ENCODE measurements at regions not wholly inside any gene's neighbourhood (a gene's known extent, or its start where the extent isn't known, plus 50 kb on each side); places are given as distances from the start of the nearest gene placed in this dataset.

DNA sequence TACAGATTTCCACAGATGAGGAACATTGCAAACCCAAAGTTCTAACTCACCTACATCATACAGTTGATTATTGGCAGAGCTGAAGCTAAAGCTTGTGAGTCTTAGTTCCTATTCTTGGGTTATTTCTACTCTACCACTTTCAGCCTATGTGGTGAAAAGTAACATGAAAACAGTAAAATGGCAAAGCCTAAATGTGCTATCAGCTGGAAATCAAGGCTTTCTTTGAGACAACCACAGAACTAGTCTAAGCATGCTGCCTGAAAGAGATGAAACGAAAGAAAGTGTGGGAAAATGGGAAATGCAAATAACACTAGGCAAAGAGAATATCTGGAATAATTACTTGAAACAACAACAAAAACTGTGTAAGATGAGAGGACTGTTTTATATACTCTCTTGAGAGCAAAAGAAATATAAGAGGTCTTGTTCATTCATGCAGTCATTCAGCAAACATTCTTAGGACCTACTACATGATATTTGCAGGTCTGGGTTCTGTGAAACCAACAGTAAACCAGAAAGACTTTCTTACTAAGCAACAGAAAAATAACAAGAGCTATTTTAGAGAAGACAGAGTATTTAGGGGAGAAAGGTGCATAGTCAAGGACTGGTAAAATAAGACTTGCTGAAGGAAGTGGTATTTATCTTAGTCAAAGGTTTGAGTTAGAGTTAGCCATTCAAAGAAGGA is 437.1 kb downstream of the HTR7 start:
- ATAC-seq (ENCODE audit: low FRiP score) (no peak), DNase-seq (no peak)
- intact Hi-C loops (cut with DNase I): no loop called here
- Histone ChIP-seq H3K9me3 (ENCODE audit: control insufficient read depth, low read length) (no peaks in the 10 kb centered on the region), H3K4me1 (ENCODE audit: control insufficient read depth in 1 of 2, insufficient read depth in 2 of 2, low read length in 2 of 2) (no peaks in the 10 kb centered on the region), H3K36me3 (ENCODE audit: control insufficient read depth in 1 of 2, insufficient read depth in 2 of 2, low read length in 1 of 2) (no peaks in the 10 kb centered on the region), H3K4me3 (ENCODE audit: low read length in 2 of 2) (no peak overlapping the region), H3K27ac (ENCODE audit: low read depth in 1 of 2, low read length in 2 of 2) (no peak overlapping the region), H3K27me3 (ENCODE audit: control insufficient read depth in 1 of 2, insufficient read depth in 2 of 2, low read length in 1 of 2) (no peaks in the 10 kb centered on the region)
- WGBS, 2 donors: 74 to 75% methylated on average over 1 of the region's 1 CpG

DNA sequence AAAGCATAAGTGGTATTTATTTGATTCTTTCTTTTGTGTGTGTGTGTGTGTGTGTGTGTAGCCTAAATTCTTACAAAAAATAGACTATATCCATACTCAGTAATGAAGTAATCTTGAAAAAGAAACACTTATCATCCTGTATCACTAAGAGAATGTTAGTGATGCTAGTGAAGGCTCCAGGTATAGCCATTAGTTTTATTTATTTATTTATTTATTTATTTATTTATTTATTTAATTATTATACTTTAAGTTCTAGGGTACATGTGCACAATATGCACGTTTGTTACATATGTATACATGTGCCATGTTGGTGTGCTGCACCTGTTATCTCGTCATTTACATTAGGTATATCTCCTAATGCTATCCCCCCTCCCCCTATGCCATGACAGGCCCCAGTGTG is 436.0 kb downstream of the HTR7 start:
- WGBS, 2 donors: 93 to 94% methylated on average over 2 of the region's 2 CpGs
- ATAC-seq (ENCODE audit: low FRiP score) (no peak), DNase-seq (no peak)
- Histone ChIP-seq H3K36me3 (ENCODE audit: control insufficient read depth in 1 of 2, insufficient read depth in 2 of 2, low read length in 1 of 2) (no peaks in the 10 kb centered on the region), H3K4me1 (ENCODE audit: control insufficient read depth in 1 of 2, insufficient read depth in 2 of 2, low read length in 2 of 2) (no peaks in the 10 kb centered on the region), H3K27me3 (ENCODE audit: control insufficient read depth in 1 of 2, insufficient read depth in 2 of 2, low read length in 1 of 2) (no peaks in the 10 kb centered on the region), H3K27ac (ENCODE audit: low read depth in 1 of 2, low read length in 2 of 2) (no peak overlapping the region), H3K9me3 (ENCODE audit: control insufficient read depth, low read length) (no peaks in the 10 kb centered on the region), H3K4me3 (ENCODE audit: low read length in 2 of 2) (no peak overlapping the region)
- intact Hi-C loops (cut with DNase I): no loop called here

DNA sequence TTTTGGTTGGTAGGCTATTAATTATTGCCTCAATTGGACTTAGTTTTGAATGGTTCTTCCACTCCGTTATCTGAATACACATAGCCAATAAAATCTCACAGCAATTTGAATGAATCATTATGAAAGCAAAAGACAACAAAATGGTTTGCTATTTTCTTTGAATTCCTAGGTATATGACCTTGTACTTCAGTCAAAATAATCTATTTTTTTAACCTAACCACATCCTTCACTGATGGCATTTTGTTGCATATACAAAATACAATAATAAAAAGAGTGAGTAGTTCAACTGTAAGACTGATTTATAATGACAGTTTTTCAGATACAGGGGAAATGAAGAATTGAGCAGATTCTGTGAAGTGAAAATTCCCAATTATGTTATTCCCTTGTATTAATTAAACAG is 433.1 kb downstream of the HTR7 start:
- no peaks in the 10 kb centered on the region for H3K4me1 ChIP-seq (ENCODE audit: control insufficient read depth in 1 of 2, insufficient read depth in 2 of 2, low read length in 2 of 2)
- no peak overlapping the region for H3K27ac ChIP-seq (ENCODE audit: low read depth in 1 of 2, low read length in 2 of 2)
- DNase-seq: no peak
- no peaks in the 10 kb centered on the region for H3K9me3 ChIP-seq (ENCODE audit: control insufficient read depth, low read length)
- no peak overlapping the region for H3K4me3 ChIP-seq (ENCODE audit: low read length in 2 of 2)
- H3K27me3 ChIP-seq (ENCODE audit: control insufficient read depth in 1 of 2, insufficient read depth in 2 of 2, low read length in 1 of 2): peaks cover 0 to 1% of the 10 kb centered on the region in 2 donors
- 71 to 77% methylated on average over 1 of the region's 1 CpG for WGBS, 2 donors
- intact Hi-C loops (cut with DNase I): no loop called here
- ATAC-seq (ENCODE audit: low FRiP score): no peak
- no peaks in the 10 kb centered on the region for H3K36me3 ChIP-seq (ENCODE audit: control insufficient read depth in 1 of 2, insufficient read depth in 2 of 2, low read length in 1 of 2)

DNA sequence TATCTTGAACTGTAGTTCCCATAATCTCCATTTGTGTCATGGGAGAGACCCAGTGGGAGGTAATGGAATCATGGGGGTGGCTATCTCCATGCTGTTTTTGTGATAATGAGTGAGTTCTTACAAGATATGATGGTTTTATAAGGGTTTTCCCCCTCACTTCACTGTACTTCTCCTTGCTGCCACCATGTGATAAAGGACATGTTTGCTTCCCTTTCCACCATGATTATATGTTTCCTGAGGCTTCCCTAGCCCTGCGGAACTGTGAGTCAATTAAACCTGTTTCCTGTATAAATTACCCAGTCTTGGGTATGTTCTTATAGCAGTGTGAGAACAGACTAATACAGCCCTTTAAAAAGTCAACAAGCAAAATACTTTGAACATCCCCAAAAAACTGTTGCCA is 427.7 kb downstream of the HTR7 start:
- WGBS, 2 donors: 58 to 68% methylated on average over 1 of the region's 1 CpG
- peaks cover 0 to 1% of the 10 kb centered on the region in 2 donors for H3K27me3 ChIP-seq (ENCODE audit: control insufficient read depth in 1 of 2, insufficient read depth in 2 of 2, low read length in 1 of 2)
- no peak overlapping the region for H3K27ac ChIP-seq (ENCODE audit: low read depth in 1 of 2, low read length in 2 of 2)
- DNase-seq (no peak), ATAC-seq (ENCODE audit: low FRiP score) (no peak)
- intact Hi-C loops (cut with DNase I): no loop called here
- no peaks in the 10 kb centered on the region for H3K9me3 ChIP-seq (ENCODE audit: control insufficient read depth, low read length)
- H3K4me1 ChIP-seq (ENCODE audit: control insufficient read depth in 1 of 2, insufficient read depth in 2 of 2, low read length in 2 of 2): no peaks in the 10 kb centered on the region
- H3K4me3 ChIP-seq (ENCODE audit: low read length in 2 of 2): no peak overlapping the region
- no peaks in the 10 kb centered on the region for H3K36me3 ChIP-seq (ENCODE audit: control insufficient read depth in 1 of 2, insufficient read depth in 2 of 2, low read length in 1 of 2)

DNA sequence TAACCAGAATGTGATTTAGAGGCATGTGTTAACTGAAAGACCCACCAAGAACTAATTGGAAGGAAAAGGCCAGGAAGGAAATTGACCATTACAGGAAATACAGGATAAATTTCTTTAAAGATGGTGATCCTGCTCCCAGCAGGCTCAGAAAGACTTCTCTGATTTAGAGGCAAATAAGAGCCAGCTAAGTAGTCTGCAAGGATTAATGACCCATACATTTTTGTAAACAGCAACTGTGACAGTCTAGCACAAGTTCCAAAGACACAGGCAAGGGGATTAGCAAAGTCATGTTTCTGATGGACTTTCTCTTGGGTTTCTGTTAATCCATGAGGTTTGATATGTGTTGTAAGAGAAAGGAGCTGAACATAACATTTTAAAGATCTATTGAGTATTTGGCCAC is 425.0 kb downstream of the HTR7 start:
- H3K4me1 ChIP-seq (ENCODE audit: control insufficient read depth in 1 of 2, insufficient read depth in 2 of 2, low read length in 2 of 2): no peaks in the 10 kb centered on the region
- peaks cover 0 to 1% of the 10 kb centered on the region in 2 donors for H3K27me3 ChIP-seq (ENCODE audit: control insufficient read depth in 1 of 2, insufficient read depth in 2 of 2, low read length in 1 of 2)
- no peak for DNase-seq
- intact Hi-C loops (cut with DNase I): no loop called here
- H3K4me3 ChIP-seq (ENCODE audit: low read length in 2 of 2): no peak overlapping the region
- H3K9me3 ChIP-seq (ENCODE audit: control insufficient read depth, low read length): no peaks in the 10 kb centered on the region
- no peak for ATAC-seq (ENCODE audit: low FRiP score)
- no peaks in the 10 kb centered on the region for H3K36me3 ChIP-seq (ENCODE audit: control insufficient read depth in 1 of 2, insufficient read depth in 2 of 2, low read length in 1 of 2)
- no peak overlapping the region for H3K27ac ChIP-seq (ENCODE audit: low read depth in 1 of 2, low read length in 2 of 2)

DNA sequence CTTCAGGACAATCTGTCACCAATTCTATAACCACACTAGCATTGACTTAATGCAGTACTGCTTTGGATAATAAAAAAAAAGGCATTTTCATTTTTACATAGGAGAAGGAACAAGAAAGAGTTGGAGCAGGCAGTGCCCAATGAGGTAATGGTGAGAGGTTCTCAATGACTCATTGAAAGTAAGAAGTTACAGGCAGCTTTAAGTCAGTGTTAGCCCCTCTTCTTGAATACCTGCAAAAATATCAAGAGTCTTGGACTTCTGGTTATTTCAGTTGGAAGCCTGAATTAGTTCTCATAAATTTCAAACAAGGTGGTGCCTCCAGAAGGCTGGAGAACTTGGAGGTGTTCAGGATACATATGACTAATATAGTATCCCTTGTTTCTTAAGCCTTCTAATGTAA is 422.5 kb downstream of the HTR7 start:
- H3K4me1 ChIP-seq (ENCODE audit: control insufficient read depth in 1 of 2, insufficient read depth in 2 of 2, low read length in 2 of 2): no peaks in the 10 kb centered on the region
- intact Hi-C loops (cut with DNase I): no loop called here
- no peak overlapping the region for H3K27ac ChIP-seq (ENCODE audit: low read depth in 1 of 2, low read length in 2 of 2)
- H3K9me3 ChIP-seq (ENCODE audit: control insufficient read depth, low read length): no peaks in the 10 kb centered on the region
- no peak overlapping the region for H3K4me3 ChIP-seq (ENCODE audit: low read length in 2 of 2)
- DNase-seq (no peak), ATAC-seq (ENCODE audit: low FRiP score) (no peak)
- no peaks in the 10 kb centered on the region for H3K27me3 ChIP-seq (ENCODE audit: control insufficient read depth in 1 of 2, insufficient read depth in 2 of 2, low read length in 1 of 2)
- H3K36me3 ChIP-seq (ENCODE audit: control insufficient read depth in 1 of 2, insufficient read depth in 2 of 2, low read length in 1 of 2): no peaks in the 10 kb centered on the region

DNA sequence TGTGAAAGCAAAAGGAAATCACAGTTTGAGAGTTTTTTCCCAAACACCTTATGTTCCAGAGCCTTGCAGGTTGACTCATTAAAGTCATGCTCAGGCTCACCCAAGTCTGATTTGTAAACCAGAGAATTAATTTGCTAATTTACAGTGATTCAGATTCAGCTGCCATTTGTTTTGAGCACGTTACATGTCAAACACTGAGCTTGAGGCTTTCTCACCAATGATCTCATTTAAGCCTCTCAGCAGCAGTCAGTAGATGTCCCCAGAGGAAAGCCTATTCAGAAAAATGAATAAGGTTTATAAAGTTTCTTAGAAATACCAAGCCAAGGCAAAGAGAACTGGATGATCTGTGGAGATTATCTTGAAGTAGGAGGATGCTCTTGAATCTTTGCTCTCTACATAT is 420.4 kb downstream of the HTR7 start:
- Histone ChIP-seq H3K9me3 (ENCODE audit: control insufficient read depth, low read length) (peaks cover 3% of the 10 kb centered on the region), H3K4me3 (ENCODE audit: low read length in 2 of 2) (no peak overlapping the region), H3K36me3 (ENCODE audit: control insufficient read depth in 1 of 2, insufficient read depth in 2 of 2, low read length in 1 of 2) (no peaks in the 10 kb centered on the region), H3K27ac (ENCODE audit: low read depth in 1 of 2, low read length in 2 of 2) (no peak overlapping the region), H3K4me1 (ENCODE audit: control insufficient read depth in 1 of 2, insufficient read depth in 2 of 2, low read length in 2 of 2) (no peaks in the 10 kb centered on the region), H3K27me3 (ENCODE audit: control insufficient read depth in 1 of 2, insufficient read depth in 2 of 2, low read length in 1 of 2) (no peaks in the 10 kb centered on the region)
- ATAC-seq (ENCODE audit: low FRiP score) (no peak), DNase-seq (no peak)
- WGBS, 2 donors: 42 to 44% methylated on average over 1 of the region's 1 CpG
- intact Hi-C loops (cut with DNase I): no loop called here

DNA sequence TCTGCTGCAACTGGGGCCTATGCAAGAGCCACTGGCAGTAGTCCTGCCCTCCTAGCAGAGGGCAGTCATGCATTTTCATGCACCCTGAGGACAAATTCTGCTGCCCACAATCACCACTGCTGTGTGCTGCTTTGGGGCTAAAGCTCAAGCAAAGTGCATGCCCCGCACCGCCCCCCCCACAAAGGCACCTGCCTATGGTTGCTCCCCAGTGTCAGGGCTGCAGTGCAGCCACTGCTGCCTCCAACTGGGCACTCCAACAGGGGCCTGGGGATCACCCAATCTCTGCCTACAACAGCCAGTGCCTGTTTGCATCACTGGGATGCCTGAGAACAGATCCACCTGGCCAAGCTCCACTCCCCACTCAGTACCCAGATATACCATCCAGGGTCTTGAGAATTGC is 417.0 kb downstream of the HTR7 start:
- H3K27ac ChIP-seq (ENCODE audit: low read depth in 1 of 2, low read length in 2 of 2): no peak overlapping the region
- H3K36me3 ChIP-seq (ENCODE audit: control insufficient read depth in 1 of 2, insufficient read depth in 2 of 2, low read length in 1 of 2): no peaks in the 10 kb centered on the region
- intact Hi-C loops (cut with DNase I): no loop called here
- H3K27me3 ChIP-seq (ENCODE audit: control insufficient read depth in 1 of 2, insufficient read depth in 2 of 2, low read length in 1 of 2): no peaks in the 10 kb centered on the region
- no peak for DNase-seq
- peaks cover 3% of the 10 kb centered on the region for H3K9me3 ChIP-seq (ENCODE audit: control insufficient read depth, low read length)
- 98 to 100% methylated on average over 2 of the region's 2 CpGs for WGBS, 2 donors
- H3K4me3 ChIP-seq (ENCODE audit: low read length in 2 of 2): no peak overlapping the region
- no peak for ATAC-seq (ENCODE audit: low FRiP score)
- H3K4me1 ChIP-seq (ENCODE audit: control insufficient read depth in 1 of 2, insufficient read depth in 2 of 2, low read length in 2 of 2): no peaks in the 10 kb centered on the region

DNA sequence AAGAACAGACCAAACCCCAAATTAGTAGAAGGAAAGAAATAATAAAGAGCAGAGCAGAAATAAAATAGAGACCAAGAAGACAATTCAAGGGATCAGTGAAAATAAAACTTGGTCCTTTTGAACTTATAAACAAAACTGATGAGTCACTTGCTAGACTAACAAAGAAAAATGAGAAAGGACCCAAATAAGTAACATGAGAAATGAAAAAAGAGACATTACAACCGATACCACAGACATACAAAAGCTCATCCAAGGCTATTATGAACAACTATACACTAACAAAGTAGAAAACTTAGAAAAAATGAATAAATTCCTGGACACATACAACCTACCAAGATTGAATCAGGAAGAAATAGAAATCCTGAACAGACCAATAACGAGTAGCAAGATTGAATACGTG is 414.5 kb downstream of the HTR7 start:
- ATAC-seq (ENCODE audit: low FRiP score): no peak
- intact Hi-C loops (cut with DNase I): no loop called here
- no peak overlapping the region for H3K27ac ChIP-seq (ENCODE audit: low read depth in 1 of 2, low read length in 2 of 2)
- no peak for DNase-seq
- peaks cover 3% of the 10 kb centered on the region for H3K9me3 ChIP-seq (ENCODE audit: control insufficient read depth, low read length)
- no peaks in the 10 kb centered on the region for H3K4me1 ChIP-seq (ENCODE audit: control insufficient read depth in 1 of 2, insufficient read depth in 2 of 2, low read length in 2 of 2)
- H3K36me3 ChIP-seq (ENCODE audit: control insufficient read depth in 1 of 2, insufficient read depth in 2 of 2, low read length in 1 of 2): no peaks in the 10 kb centered on the region
- 87 to 89% methylated on average over 3 of the region's 3 CpGs for WGBS, 2 donors
- H3K4me3 ChIP-seq (ENCODE audit: low read length in 2 of 2): no peak overlapping the region
- no peaks in the 10 kb centered on the region for H3K27me3 ChIP-seq (ENCODE audit: control insufficient read depth in 1 of 2, insufficient read depth in 2 of 2, low read length in 1 of 2)

All from aorta (tissue), 5 donors.